ENCODE measurements at regions not wholly inside any gene's neighbourhood (a gene's known extent, or its start where the extent isn't known, plus 50 kb on each side); places are given as distances from the start of the nearest gene placed in this dataset.
A peak's percentile ranks its signal among the peaks of the same experiment; 100 is the strongest.

DNA sequence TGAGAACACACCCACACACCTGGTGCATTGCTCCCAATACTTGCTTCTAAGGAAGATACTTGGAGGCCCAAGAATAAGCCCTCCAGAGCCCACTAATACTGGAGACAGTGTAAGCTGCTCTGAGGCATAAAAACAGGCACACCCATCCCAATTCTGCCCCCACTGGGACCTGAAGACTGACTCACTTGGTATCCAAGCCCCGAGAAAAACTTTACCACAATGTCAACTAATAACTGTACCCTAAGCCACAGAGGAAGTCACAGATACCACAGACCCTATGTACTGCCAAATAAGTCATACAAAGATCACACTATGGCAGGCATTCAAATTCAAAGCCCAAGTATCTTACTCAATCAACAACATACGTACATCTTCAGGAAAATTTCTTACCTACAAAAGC, 398.2 kb upstream of the SPANXN1 start:
- Histone ChIP-seq H3K36me3 (no peaks in the 10 kb centered on the region), H3K9me3 (no peaks in the 10 kb centered on the region), H3K27ac (no peak overlapping the region), H3K4me1 (no peaks in the 10 kb centered on the region), H3K27me3 (no peaks in the 10 kb centered on the region), H3K4me3 (replicated peaks in 1 of 3) (no peak overlapping the region)
- WGBS, 2 donors, result 76 to 79% methylated on average over 2 of the region's 2 CpGs
- intact Hi-C loops (cut with DNase I), result no loop called here
- TF ChIP-seq CTCF (IDR thresholded peaks at IDR 0.05) (no peak), POLR2A (IDR thresholded peaks at IDR 0.05) (no peak)
- DNase-seq, result no peak

DNA sequence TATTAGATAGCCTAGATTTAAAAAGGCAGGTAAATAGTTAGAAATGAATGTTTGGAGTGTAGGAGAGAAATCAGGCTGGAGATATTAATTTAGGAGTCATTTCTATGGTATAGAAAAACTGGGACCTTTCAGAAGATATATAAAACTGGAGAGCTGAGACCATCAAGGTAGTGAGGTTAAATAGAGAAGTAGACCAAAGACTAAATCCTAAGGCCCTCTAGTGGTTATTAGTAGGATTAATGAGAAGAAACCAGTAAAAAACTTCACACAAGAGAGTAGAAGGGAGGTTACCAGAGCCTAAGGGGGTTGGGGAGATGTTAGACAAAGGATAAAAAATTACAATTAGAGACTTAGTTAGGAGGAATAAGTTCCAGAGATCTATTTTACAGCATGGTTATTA, 351.0 kb upstream of the SPANXN1 start:
- H3K4me1 ChIP-seq, result no peaks in the 10 kb centered on the region
- no peak for TF ChIP-seq POLR2A (IDR thresholded peaks at IDR 0.05)
- TF ChIP-seq CTCF (IDR thresholded peaks at IDR 0.05), result peak in 1 of 6 experiments; percentile 28
- H3K9me3 ChIP-seq, result no peaks in the 10 kb centered on the region
- H3K4me3 ChIP-seq (replicated peaks in 1 of 3), result no peak overlapping the region
- intact Hi-C loops (cut with DNase I), result no loop called here
- no peak overlapping the region for H3K27ac ChIP-seq
- no peak for DNase-seq
- no peaks in the 10 kb centered on the region for H3K36me3 ChIP-seq
- H3K27me3 ChIP-seq, result no peaks in the 10 kb centered on the region

DNA sequence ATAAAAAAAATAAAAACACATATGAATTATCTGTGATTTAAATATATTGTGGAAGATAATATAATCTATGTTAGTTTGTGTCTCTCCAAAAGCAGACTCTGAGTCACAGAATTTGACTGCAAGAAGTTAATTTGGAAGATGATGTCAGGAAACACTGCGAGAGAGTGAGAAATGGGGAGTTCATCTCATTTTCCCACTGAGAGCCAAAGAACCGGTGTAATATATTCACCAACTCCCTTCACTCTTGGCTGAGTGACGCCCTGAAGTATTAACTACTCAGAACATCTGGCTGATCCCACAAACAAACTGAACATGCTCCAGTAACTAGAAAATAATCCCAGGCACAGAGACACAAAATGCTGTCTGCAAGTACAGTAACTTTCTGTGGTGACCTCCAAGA, 345.8 kb upstream of the SPANXN1 start:
- Histone ChIP-seq H3K4me3 (replicated peaks in 1 of 3) (no peak overlapping the region), H3K4me1 (no peaks in the 10 kb centered on the region), H3K27ac (no peak overlapping the region), H3K36me3 (no peaks in the 10 kb centered on the region), H3K9me3 (no peaks in the 10 kb centered on the region), H3K27me3 (no peaks in the 10 kb centered on the region)
- 72 to 82% methylated on average over 3 of the region's 3 CpGs for WGBS, 2 donors
- intact Hi-C loops (cut with DNase I), result no loop called here
- no peak for DNase-seq
- no peak for TF ChIP-seq CTCF (IDR thresholded peaks at IDR 0.05)
- TF ChIP-seq POLR2A (IDR thresholded peaks at IDR 0.05), result no peak

- intact Hi-C loops (cut with DNase I), result no loop called here
- Histone ChIP-seq H3K27me3 (no peaks in the 10 kb centered on the region), H3K27ac (no peak overlapping the region), H3K36me3 (no peaks in the 10 kb centered on the region), H3K4me3 (replicated peaks in 1 of 3) (no peak overlapping the region), H3K9me3 (no peaks in the 10 kb centered on the region), H3K4me1 (no peaks in the 10 kb centered on the region)
- no peak for TF ChIP-seq POLR2A (IDR thresholded peaks at IDR 0.05)
- no peak for TF ChIP-seq CTCF (IDR thresholded peaks at IDR 0.05)
- no peak for DNase-seq
- WGBS, 2 donors, result 48 to 54% methylated on average over 2 of the region's 2 CpGs
These were observed 330.5 kb upstream of the SPANXN1 start for GRCh38 chrX:144916785-144917184.

DNA sequence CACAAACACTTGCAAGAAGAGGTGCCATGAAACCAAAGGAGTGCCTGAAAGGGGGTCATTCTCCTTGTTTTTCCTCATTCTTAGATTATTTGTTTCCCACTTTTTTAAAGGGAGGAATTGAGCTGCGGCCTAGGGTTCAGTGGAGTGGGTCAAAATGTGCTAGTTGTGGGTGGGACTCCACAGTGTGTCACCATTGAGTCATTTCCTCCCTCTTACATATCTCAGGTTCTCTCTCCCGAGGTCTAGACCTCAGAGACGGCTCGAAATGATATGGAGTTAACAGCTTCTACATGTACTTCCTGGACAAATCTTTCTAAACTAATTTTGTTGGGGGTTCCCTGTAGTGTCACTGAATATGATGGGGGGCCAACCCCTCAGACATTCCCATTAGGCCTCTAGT, 328.4 kb upstream of the SPANXN1 start:
- H3K27me3 ChIP-seq, result no peaks in the 10 kb centered on the region

More for the DNA sequence above, 328.4 kb upstream of the SPANXN1 start:
- TF ChIP-seq POLR2A (IDR thresholded peaks at IDR 0.05) (no peak), CTCF (IDR thresholded peaks at IDR 0.05) (no peak)
- Histone ChIP-seq H3K36me3 (no peaks in the 10 kb centered on the region), H3K4me1 (no peaks in the 10 kb centered on the region), H3K9me3 (no peaks in the 10 kb centered on the region), H3K27ac (no peak overlapping the region), H3K4me3 (replicated peaks in 1 of 3) (no peak overlapping the region)
- intact Hi-C loops (cut with DNase I), result no loop called here
- WGBS, 2 donors, result 88 to 90% methylated on average over 4 of the region's 4 CpGs
- no peak for DNase-seq

Data from thyroid gland (tissue), 4 donors.